Tibial artery (tissue), 4 donors: ENCODE measurements at regions not wholly inside any gene's neighbourhood (a gene's known extent, or its start where the extent isn't known, plus 50 kb on each side); places are given as distances from the start of the nearest gene placed in this dataset.

ENCODE experiments used
- DNase-seq, 2 donors: peaks; one replicate each; pipeline ENCODE4 v3.0.0-alpha.2; 2019
- H3K27ac ChIP-seq, 2 donors: fragments of 200-600 bp; sonication (generic) in 1 of 2; 1 replicate in 1 of 2; 2 replicates in 1 of 2; pipeline ENCODE4 v1.5.1; 2018 to 2019; ENCODE audit warnings: mild to moderate bottlenecking in 1 of 2
- H3K27me3 ChIP-seq, 2 donors: fragments of 200-600 bp; sonication (generic) in 1 of 2; one replicate each; pipeline versions ENCODE4 v1.5.1 to v1.6.0; 2016 to 2019
- H3K36me3 ChIP-seq, 3 donors: fragments of 200-600 bp; sonication (generic) in 2 of 3; one replicate each; pipeline ENCODE4 v1.5.1; 2016 to 2019; ENCODE audit warnings: mild to moderate bottlenecking in 2 of 3
- H3K4me1 ChIP-seq, 4 donors: fragments of 200-600 bp; sonication (generic) in 2 of 4; 1 replicate in 3 of 4; 2 replicates in 1 of 4; pipeline ENCODE4 v1.5.1; 2016 to 2019
- H3K4me3 ChIP-seq, 2 donors: fragments of 200-600 bp; sonication (generic) in 1 of 2; 1 replicate in 1 of 2; 2 replicates in 1 of 2; pipeline ENCODE4 v1.5.1; 2018 to 2019; ENCODE audit warnings: mild to moderate bottlenecking in 2 of 2
- H3K9me3 ChIP-seq, 3 donors: fragments of 200-600 bp; sonication (generic) in 1 of 3; one replicate each; pipeline ENCODE4 v1.5.1; 2016 to 2019
- intact Hi-C: fragments of 100-400 bp; cut with DNase I; formaldehyde crosslinking; loops from one replicate; pipeline ENCODE4 v1.15.0; 2023; ENCODE audit warnings: low total_unique reads
- TF ChIP-seq, protein P1 (sequence below), 2 experiments: fragments of 200-600 bp in 1 of 2; fragments of 450-650 bp in 1 of 2; IDR thresholded peaks; one replicate each; pipeline ENCODE4 v1.5.1; 2017 to 2019; ENCODE audit warnings: antibody characterized with exemption in 2 of 2, mild to moderate bottlenecking in 1 of 2, moderate library complexity in 1 of 2

- TF ChIP-seq, protein P1, sequence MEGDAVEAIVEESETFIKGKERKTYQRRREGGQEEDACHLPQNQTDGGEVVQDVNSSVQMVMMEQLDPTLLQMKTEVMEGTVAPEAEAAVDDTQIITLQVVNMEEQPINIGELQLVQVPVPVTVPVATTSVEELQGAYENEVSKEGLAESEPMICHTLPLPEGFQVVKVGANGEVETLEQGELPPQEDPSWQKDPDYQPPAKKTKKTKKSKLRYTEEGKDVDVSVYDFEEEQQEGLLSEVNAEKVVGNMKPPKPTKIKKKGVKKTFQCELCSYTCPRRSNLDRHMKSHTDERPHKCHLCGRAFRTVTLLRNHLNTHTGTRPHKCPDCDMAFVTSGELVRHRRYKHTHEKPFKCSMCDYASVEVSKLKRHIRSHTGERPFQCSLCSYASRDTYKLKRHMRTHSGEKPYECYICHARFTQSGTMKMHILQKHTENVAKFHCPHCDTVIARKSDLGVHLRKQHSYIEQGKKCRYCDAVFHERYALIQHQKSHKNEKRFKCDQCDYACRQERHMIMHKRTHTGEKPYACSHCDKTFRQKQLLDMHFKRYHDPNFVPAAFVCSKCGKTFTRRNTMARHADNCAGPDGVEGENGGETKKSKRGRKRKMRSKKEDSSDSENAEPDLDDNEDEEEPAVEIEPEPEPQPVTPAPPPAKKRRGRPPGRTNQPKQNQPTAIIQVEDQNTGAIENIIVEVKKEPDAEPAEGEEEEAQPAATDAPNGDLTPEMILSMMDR (IDR thresholded peaks at IDR 0.05): no peak
- no peak overlapping the region for H3K4me3 ChIP-seq
- intact Hi-C loops: no loop called here
- H3K4me1 ChIP-seq: no peaks in the 10 kb centered on the region
- H3K27me3 ChIP-seq: no peaks in the 10 kb centered on the region
- no peak overlapping the region for H3K27ac ChIP-seq
- H3K36me3 ChIP-seq: no peaks in the 10 kb centered on the region
- H3K9me3 ChIP-seq: no peaks in the 10 kb centered on the region
- no peak for DNase-seq
Observed at GRCh38 chr2:16138811-16139662, 198.7 kb downstream of the MYCN start.

GRCh38 chr2:16137080-16137755 is 196.9 kb downstream of the MYCN start:
- no peaks in the 10 kb centered on the region for H3K4me1 ChIP-seq
- intact Hi-C loops: no loop called here
- no peaks in the 10 kb centered on the region for H3K36me3 ChIP-seq
- H3K27me3 ChIP-seq: no peaks in the 10 kb centered on the region
- H3K9me3 ChIP-seq: no peaks in the 10 kb centered on the region
- DNase-seq: no peak
- TF ChIP-seq, protein P1 (IDR thresholded peaks at IDR 0.05): no peak
- no peak overlapping the region for H3K4me3 ChIP-seq
- no peak overlapping the region for H3K27ac ChIP-seq

DNA sequence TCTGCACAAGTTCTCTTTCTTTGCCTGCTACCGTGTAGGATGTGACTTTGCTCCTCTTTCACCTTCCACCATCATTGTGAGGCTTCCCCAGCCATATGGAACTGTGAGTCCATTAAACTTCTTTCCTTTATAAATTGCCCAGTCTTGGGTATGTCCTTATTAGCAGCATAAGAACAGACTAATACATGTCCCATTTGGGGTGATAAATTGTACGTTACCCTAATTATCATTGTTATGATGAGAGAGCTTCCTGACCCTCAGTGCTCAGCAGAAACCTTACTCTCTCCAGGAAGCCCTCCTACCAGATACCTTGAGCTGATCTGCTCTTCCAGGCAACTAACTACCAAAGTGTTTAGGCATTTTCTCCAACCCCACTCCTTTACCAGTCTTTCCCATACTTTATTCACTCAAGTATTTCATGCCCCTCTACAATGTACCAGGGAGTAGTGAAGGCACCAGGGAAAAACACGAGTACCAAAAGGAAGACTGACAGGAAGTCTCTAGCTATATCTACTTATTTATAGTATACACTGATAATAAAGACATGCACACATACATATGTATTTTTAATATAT is 196.2 kb downstream of the MYCN start:
- intact Hi-C loops: no loop called here
- no peaks in the 10 kb centered on the region for H3K27me3 ChIP-seq

GRCh38 chr2:16135913-16136310 is 195.6 kb downstream of the MYCN start:
- Histone ChIP-seq H3K27ac (no peak overlapping the region), H3K27me3 (no peaks in the 10 kb centered on the region), H3K36me3 (no peaks in the 10 kb centered on the region), H3K9me3 (no peaks in the 10 kb centered on the region), H3K4me1 (no peaks in the 10 kb centered on the region), H3K4me3 (no peak overlapping the region)
- DNase-seq: no peak
- intact Hi-C loops: no loop called here
- TF ChIP-seq, protein P1 (IDR thresholded peaks at IDR 0.05): no peak

More for the DNA sequence above, 196.2 kb downstream of the MYCN start:
- Histone ChIP-seq H3K9me3 (no peaks in the 10 kb centered on the region), H3K4me3 (no peak overlapping the region), H3K27ac (no peak overlapping the region), H3K4me1 (no peaks in the 10 kb centered on the region), H3K36me3 (no peaks in the 10 kb centered on the region)
- no peak for DNase-seq
- TF ChIP-seq, protein P1 (IDR thresholded peaks at IDR 0.05): no peak

DNA sequence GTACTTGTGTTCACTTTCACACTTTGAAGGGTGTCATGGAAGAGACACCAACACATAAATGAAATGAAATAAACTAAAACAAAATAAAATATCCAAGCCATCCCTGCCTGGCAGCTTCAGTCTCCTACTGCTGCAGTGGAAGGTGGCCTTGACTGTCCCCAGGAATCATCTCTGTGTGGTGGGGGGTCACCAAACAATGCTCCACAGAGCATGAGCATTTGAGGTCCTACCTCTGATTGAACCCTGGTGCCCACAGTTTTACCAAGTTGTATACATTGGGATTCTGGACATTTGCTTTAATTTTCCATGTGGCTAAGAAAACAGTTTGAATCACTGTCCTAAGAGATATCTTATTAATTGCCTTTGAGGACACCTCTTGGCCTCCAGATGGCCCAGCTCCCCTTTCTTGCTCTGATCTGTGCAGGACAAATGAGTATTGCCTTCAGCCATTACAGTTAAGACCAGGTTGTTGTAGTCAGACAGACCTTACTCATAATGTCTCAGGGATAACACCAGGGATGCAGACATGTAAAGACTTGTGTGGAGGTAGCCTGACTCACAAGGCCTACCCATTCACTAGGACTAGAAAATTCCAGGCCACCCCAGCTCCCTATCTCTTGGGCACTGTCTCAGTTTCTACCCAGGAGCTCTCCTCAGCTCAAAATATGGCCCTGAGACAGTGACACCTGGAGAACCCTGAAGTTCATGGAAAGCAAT is 195.0 kb downstream of the MYCN start:
- H3K9me3 ChIP-seq: no peaks in the 10 kb centered on the region
- TF ChIP-seq, protein P1 (IDR thresholded peaks at IDR 0.05): no peak
- intact Hi-C loops: no loop called here
- H3K36me3 ChIP-seq: no peaks in the 10 kb centered on the region
- no peaks in the 10 kb centered on the region for H3K27me3 ChIP-seq
- no peak for DNase-seq
- H3K27ac ChIP-seq: no peak overlapping the region
- H3K4me3 ChIP-seq: no peak overlapping the region
- H3K4me1 ChIP-seq: no peaks in the 10 kb centered on the region
